ENCODE measurements at regions not wholly inside any gene's neighbourhood (a gene's known extent, or its start where the extent isn't known, plus 50 kb on each side); places are given as distances from the start of the nearest gene placed in this dataset.

- Histone ChIP-seq H3K36me3 (ENCODE audit: control insufficient read depth in 2 of 4, insufficient read depth in 4 of 4, low read length in 3 of 4) (no peaks in the 10 kb centered on the region), H3K56ac (replicated peaks; ENCODE audit: insufficient read length, low read depth, low read length) (no peak overlapping the region), H3K4me1 (replicated peaks in 1 of 4; ENCODE audit: control insufficient read depth in 3 of 4, insufficient read depth in 4 of 4, low read length in 3 of 4) (no peaks in the 10 kb centered on the region), H3K27ac (ENCODE audit: low read depth, low read length) (no peak overlapping the region), H3K4me3 (ENCODE audit: extremely low read depth in 1 of 4, insufficient read depth in 2 of 4, low read depth in 3 of 4, low read length in 4 of 4) (no peak overlapping the region), H3K9ac (replicated peaks in 1 of 4; ENCODE audit: extremely low read depth in 1 of 4, low read depth in 3 of 4, low read length in 3 of 4) (no peak overlapping the region), H2BK12ac (ENCODE audit: low read depth, low read length) (no peak overlapping the region), H2AK5ac (ENCODE audit: low read depth, low read length) (no peak overlapping the region), H2BK5ac (ENCODE audit: low read depth, low read length) (no peak overlapping the region), H4K5ac (ENCODE audit: insufficient read length, low read depth, low read length) (no peak overlapping the region), H3K4ac (replicated peaks; ENCODE audit: insufficient read length, low read depth, low read length) (no peak overlapping the region), H3K18ac (ENCODE audit: extremely low read depth, low read length) (no peak overlapping the region), H3K79me1 (ENCODE audit: low read depth, low read length) (no peaks in the 10 kb centered on the region), H4K91ac (replicated peaks; ENCODE audit: insufficient read length, low read length) (no peak overlapping the region), H3K23me2 (ENCODE audit: low read depth, low read length) (no peaks in the 10 kb centered on the region), H3K79me2 (ENCODE audit: control insufficient read depth in 1 of 2, insufficient read depth in 2 of 2, low read length in 2 of 2) (no peaks in the 10 kb centered on the region), H2BK15ac (ENCODE audit: low read length) (no peak overlapping the region), H3K23ac (ENCODE audit: insufficient read length) (no peak overlapping the region), H3K9me3 (ENCODE audit: insufficient read depth in 2 of 2, low read depth in 1 of 2, low read length in 1 of 2) (no peaks in the 10 kb centered on the region), H3K27me3 (replicated peaks in 1 of 4; ENCODE audit: control insufficient read depth in 3 of 4, extremely low read depth in 1 of 4, insufficient read depth in 3 of 4, low read length in 3 of 4) (no peaks in the 10 kb centered on the region), H2AFZ (ENCODE audit: low read length) (no peak overlapping the region), H3K14ac (ENCODE audit: insufficient read length) (no peak overlapping the region), H4K8ac (ENCODE audit: extremely low read depth, insufficient read depth, low read length) (no peak overlapping the region), H3K4me2 (ENCODE audit: insufficient read depth in 1 of 2, low read depth in 2 of 2, low read length in 2 of 2) (no peak overlapping the region), H2BK20ac (ENCODE audit: low read length) (no peak overlapping the region), H2BK120ac (replicated peaks; ENCODE audit: low read depth, low read length) (no peak overlapping the region), H4K20me1 (replicated peaks in 1 of 2; ENCODE audit: control insufficient read depth in 1 of 2, insufficient read depth in 2 of 2, low read length in 2 of 2) (no peaks in the 10 kb centered on the region)
- TF ChIP-seq BACH1 (IDR thresholded peaks at IDR 0.05; ENCODE audit: low read length): no peak
- no peak for DNase-seq (ENCODE audit: low read depth in 1 of 2, low spot score in 2 of 2)
- FAIRE-seq: no peak
- ChIA-PET POLR2A (ENCODE audit: partially characterized antibody) (no interaction called here), CTCF (ENCODE audit: partially characterized antibody) (interaction anchor here (0.8 to 4.7 kb wide), 6 partner anchors 9 to 212 kb away, joined by 3 to 24 read pairs (median 4); no protein-coding TSS in a partner anchor)
- WGBS, 2 experiments (ENCODE audit: extremely low coverage in 1 of 2, insufficient coverage in 1 of 2, insufficient read length in 1 of 2, insufficient replicate concordance in 2 of 2, low coverage in 1 of 2, low lambda C conversion rate in 2 of 2, missing lambda C conversion rate in 1 of 2): 100% methylated on average over 1 of the region's 1 CpG; no CpG with 5 or more reads in 1 of the 2 experiments
Observed at GRCh38 chr4:163758032-163758431, 263.5 kb downstream of the TMA16 start.

Data from H1 (cell line).